Erythroblast (primary cell): ENCODE measurements at regions not wholly inside any gene's neighbourhood (a gene's known extent, or its start where the extent isn't known, plus 50 kb on each side); places are given as distances from the start of the nearest gene placed in this dataset.
"Not testable (repeated sequence)": the region's sequence is repeated elsewhere in the genome, so short reads cannot be mapped to it uniquely, and the experiment has no call there.

Source experiments
- GATA1 ChIP-seq: IDR thresholded peaks from 2 replicates; pipeline ENCODE4 v1.6.1; 2011; ENCODE audit warnings: low read depth, mild to moderate bottlenecking, control low read depth, low read length, moderate library complexity
- POLR2A ChIP-seq: IDR thresholded peaks from 2 replicates; pipeline ENCODE4 v1.6.1; 2011; ENCODE audit warnings: mild to moderate bottlenecking, low read length

GRCh38 chr3:152153115-152153514, 115.6 kb upstream of the MBNL1 start:
- TF ChIP-seq POLR2A, GATA1: not testable (repeated sequence)
